Activated CD8-positive, alpha-beta T cell treated with anti-CD3 and anti-CD28 coated beads, Interleukin-2, amount 10 ng/mL, durations not matched to agents 7 days and 5 days (primary cell): ENCODE measurements at regions not wholly inside any gene's neighbourhood (a gene's known extent, or its start where the extent isn't known, plus 50 kb on each side); places are given as distances from the start of the nearest gene placed in this dataset.

Experiments
- ATAC-seq: fragments of 150-1000 bp; cut with Tn5 transposase; one replicate; pipeline ENCODE4 v1.10.0; 2021; ENCODE audit warnings: moderate library complexity
- CTCF ChIA-PET: fragments of 350-600 bp; sonication (Branson Sonifier 250); formaldehyde crosslinking; loops from one replicate; lab custom pipeline; 2021; ENCODE audit warnings: antibody characterized with exemption; lab: Charles Lee
- POLR2A ChIA-PET: fragments of 350-600 bp; sonication (Branson Sonifier 250); formaldehyde crosslinking; loops from one replicate; lab custom pipeline; 2021; ENCODE audit warnings: antibody characterized with exemption; lab: Charles Lee
- DNase-seq: peaks from one replicate; pipeline ENCODE4 v3.0.0-alpha.2; 2020
- H3K27ac Mint-ChIP-seq: one replicate; pipeline ENCODE4 v1.8.0; 2021; ENCODE audit warnings: mild to moderate bottlenecking, mixed read lengths
- H3K27me3 Mint-ChIP-seq: one replicate; pipeline ENCODE4 v1.8.0; 2021; ENCODE audit warnings: low read depth, mixed read lengths
- H3K36me3 Mint-ChIP-seq: one replicate; pipeline ENCODE4 v1.8.0; 2021; ENCODE audit warnings: low read depth, mixed read lengths
- H3K4me1 Mint-ChIP-seq: one replicate; pipeline ENCODE4 v1.8.0; 2021; ENCODE audit warnings: low read depth, mixed read lengths
- H3K4me3 Mint-ChIP-seq: one replicate; pipeline ENCODE4 v1.8.0; 2021; ENCODE audit warnings: mild to moderate bottlenecking, mixed read lengths
- H3K9me3 Mint-ChIP-seq: one replicate; pipeline ENCODE4 v1.8.0; 2022; ENCODE audit warnings: mixed read lengths; ENCODE audit not compliant: insufficient read depth

- ChIA-PET POLR2A (interaction anchor here (0.6 kb wide), 1 partner anchor 11 kb away, joined by 3 read pairs; no protein-coding TSS in a partner anchor), CTCF (no interaction called here)
- Mint-ChIP-seq H3K27ac (no peak overlapping the region), H3K4me1 (no peaks in the 10 kb centered on the region), H3K27me3 (no peaks in the 10 kb centered on the region), H3K36me3 (no peaks in the 10 kb centered on the region), H3K9me3 (no peaks in the 10 kb centered on the region), H3K4me3 (no peak overlapping the region)
- ATAC-seq, result no peak
- DNase-seq, result no peak
Measured at GRCh38 chrX:118189628-118190027, 73.0 kb upstream of the KLHL13 start.

- H3K4me3 Mint-ChIP-seq, result no peak overlapping the region
- ATAC-seq (no peak), DNase-seq (no peak)
- no peaks in the 10 kb centered on the region for H3K9me3 Mint-ChIP-seq
- H3K4me1 Mint-ChIP-seq, result no peaks in the 10 kb centered on the region
- H3K27ac Mint-ChIP-seq, result no peak overlapping the region
- H3K27me3 Mint-ChIP-seq, result peaks cover 3% of the 10 kb centered on the region
- no peaks in the 10 kb centered on the region for H3K36me3 Mint-ChIP-seq
- POLR2A ChIA-PET, result interaction anchor here (0.5 kb wide), 1 partner anchor 192 kb away, joined by 3 read pairs; no protein-coding TSS in a partner anchor
- CTCF ChIA-PET, result no interaction called here
Measured at GRCh38 chrX:118197730-118198129, 81.1 kb upstream of the KLHL13 start.

GRCh38 chrX:118198577-118198976 is 82.0 kb upstream of the KLHL13 start:
- H3K27me3 Mint-ChIP-seq, result peaks cover 3% of the 10 kb centered on the region
- ChIA-PET CTCF (no interaction called here), POLR2A (no interaction called here)
- no peaks in the 10 kb centered on the region for H3K4me1 Mint-ChIP-seq
- no peak overlapping the region for H3K4me3 Mint-ChIP-seq
- no peaks in the 10 kb centered on the region for H3K9me3 Mint-ChIP-seq
- ATAC-seq, result no peak
- no peak overlapping the region for H3K27ac Mint-ChIP-seq
- DNase-seq, result no peak
- H3K36me3 Mint-ChIP-seq, result no peaks in the 10 kb centered on the region

GRCh38 chrX:118199997-118200396 is 83.4 kb upstream of the KLHL13 start:
- peaks cover 3% of the 10 kb centered on the region for H3K27me3 Mint-ChIP-seq
- no peaks in the 10 kb centered on the region for H3K9me3 Mint-ChIP-seq
- POLR2A ChIA-PET, result no interaction called here
- no peak for ATAC-seq
- no peak overlapping the region for H3K27ac Mint-ChIP-seq
- H3K4me3 Mint-ChIP-seq, result no peak overlapping the region
- CTCF ChIA-PET, result no interaction called here
- no peaks in the 10 kb centered on the region for H3K4me1 Mint-ChIP-seq
- DNase-seq, result no peak
- no peaks in the 10 kb centered on the region for H3K36me3 Mint-ChIP-seq

- H3K27me3 Mint-ChIP-seq, result no peaks in the 10 kb centered on the region
- no peaks in the 10 kb centered on the region for H3K36me3 Mint-ChIP-seq
- CTCF ChIA-PET, result no interaction called here
- no peak for DNase-seq
- no peak for ATAC-seq
- H3K4me3 Mint-ChIP-seq, result no peak overlapping the region
- H3K4me1 Mint-ChIP-seq, result no peaks in the 10 kb centered on the region
- H3K27ac Mint-ChIP-seq, result no peak overlapping the region
- no peaks in the 10 kb centered on the region for H3K9me3 Mint-ChIP-seq
- POLR2A ChIA-PET, result no interaction called here
Measured at GRCh38 chrX:118205421-118206395, 89.1 kb upstream of the KLHL13 start.

GRCh38 chrX:118207831-118208453 is 91.3 kb upstream of the KLHL13 start:
- Mint-ChIP-seq H3K27me3 (no peaks in the 10 kb centered on the region), H3K9me3 (no peaks in the 10 kb centered on the region), H3K36me3 (no peaks in the 10 kb centered on the region), H3K27ac (no peak overlapping the region), H3K4me3 (no peak overlapping the region), H3K4me1 (peaks cover 7% of the 10 kb centered on the region)
- no peak for ATAC-seq
- ChIA-PET CTCF (no interaction called here), POLR2A (no interaction called here)
- DNase-seq, result no peak

GRCh38 chrX:118208481-118208880 is 91.9 kb upstream of the KLHL13 start:
- Mint-ChIP-seq H3K4me1 (peaks cover 8% of the 10 kb centered on the region), H3K9me3 (no peaks in the 10 kb centered on the region), H3K36me3 (no peaks in the 10 kb centered on the region), H3K27ac (no peak overlapping the region), H3K4me3 (no peak overlapping the region), H3K27me3 (no peaks in the 10 kb centered on the region)
- DNase-seq (no peak), ATAC-seq (no peak)
- CTCF ChIA-PET, result no interaction called here
- POLR2A ChIA-PET, result no interaction called here

GRCh38 chrX:118211891-118212816 is 95.5 kb upstream of the KLHL13 start:
- ATAC-seq, result no peak
- DNase-seq, result no peak
- Mint-ChIP-seq H3K27me3 (peaks cover 2% of the 10 kb centered on the region), H3K27ac (no peak overlapping the region), H3K4me1 (peaks cover 8% of the 10 kb centered on the region), H3K9me3 (no peaks in the 10 kb centered on the region), H3K4me3 (peak overlapping the region; percentile 31), H3K36me3 (no peaks in the 10 kb centered on the region)
- ChIA-PET POLR2A (no interaction called here), CTCF (no interaction called here)

GRCh38 chrX:118212817-118213183 is 96.2 kb upstream of the KLHL13 start:
- Mint-ChIP-seq H3K27ac (no peak overlapping the region), H3K4me3 (peak overlapping the region; percentile 31), H3K27me3 (peaks cover 2% of the 10 kb centered on the region), H3K9me3 (no peaks in the 10 kb centered on the region), H3K36me3 (no peaks in the 10 kb centered on the region), H3K4me1 (peaks cover 8% of the 10 kb centered on the region)
- ChIA-PET CTCF (no interaction called here), POLR2A (no interaction called here)
- DNase-seq (no peak), ATAC-seq (no peak)

GRCh38 chrX:118215346-118215745 is 98.7 kb upstream of the KLHL13 start:
- no peak overlapping the region for H3K4me3 Mint-ChIP-seq
- H3K4me1 Mint-ChIP-seq, result peaks cover 8% of the 10 kb centered on the region
- H3K9me3 Mint-ChIP-seq, result no peaks in the 10 kb centered on the region
- POLR2A ChIA-PET, result no interaction called here
- peaks cover 2% of the 10 kb centered on the region for H3K27me3 Mint-ChIP-seq
- DNase-seq (no peak), ATAC-seq (no peak)
- H3K36me3 Mint-ChIP-seq, result no peaks in the 10 kb centered on the region
- CTCF ChIA-PET, result no interaction called here
- H3K27ac Mint-ChIP-seq, result no peak overlapping the region

GRCh38 chrX:118216087-118216486 is 99.5 kb upstream of the KLHL13 start:
- Mint-ChIP-seq H3K36me3 (no peaks in the 10 kb centered on the region), H3K4me1 (peaks cover 8% of the 10 kb centered on the region), H3K27me3 (peaks cover 2% of the 10 kb centered on the region), H3K9me3 (no peaks in the 10 kb centered on the region), H3K4me3 (no peak overlapping the region), H3K27ac (no peak overlapping the region)
- DNase-seq (no peak), ATAC-seq (no peak)
- POLR2A ChIA-PET, result interaction anchor here (0.5 kb wide), 1 partner anchor 1989 kb away, joined by 3 read pairs; no protein-coding TSS in a partner anchor
- CTCF ChIA-PET, result no interaction called here
